ENCODE measurements at regions not wholly inside any gene's neighbourhood (a gene's known extent, or its start where the extent isn't known, plus 50 kb on each side); places are given as distances from the start of the nearest gene placed in this dataset.

GRCh38 chr6:76706631-76707030 is 634.2 kb upstream of the IMPG1 start:
- no peak for TF ChIP-seq CTCF (IDR thresholded peaks at IDR 0.05)
- TF ChIP-seq POLR2AphosphoS5 (IDR thresholded peaks at IDR 0.05), result no peak
